A172 (cell line): ENCODE measurements at regions not wholly inside any gene's neighbourhood (a gene's known extent, or its start where the extent isn't known, plus 50 kb on each side); places are given as distances from the start of the nearest gene placed in this dataset.
"Not testable (repeated sequence)": the region's sequence is repeated elsewhere in the genome, so short reads cannot be mapped to it uniquely, and the experiment has no call there.

Source experiments
- DNase-seq: peaks from one replicate; pipeline ENCODE4 v3.0.0-alpha.2; 2015; ENCODE audit warnings: low spot score

DNA sequence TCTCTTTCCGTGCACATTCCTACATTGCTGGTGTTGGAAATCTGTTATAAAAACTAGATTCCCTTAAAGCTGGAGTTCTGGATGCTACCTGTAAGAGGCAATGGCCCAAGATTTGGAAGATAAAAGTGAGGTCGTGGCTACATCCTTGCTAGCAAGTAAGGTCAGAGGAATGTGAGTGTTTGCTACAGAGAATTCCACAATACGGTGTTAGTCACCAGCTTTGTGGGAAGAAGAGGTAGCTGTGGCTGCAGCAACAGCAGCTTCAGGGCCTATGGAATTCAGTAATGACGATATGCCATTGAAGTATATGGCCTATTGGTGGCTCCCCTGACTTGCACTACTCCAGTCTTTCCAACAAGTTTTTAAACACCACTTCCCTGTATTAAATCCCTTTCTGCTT is 227.7 kb upstream of the TMEM260 start:
- DNase-seq, result peak; percentile 38

- no peak for DNase-seq
Measured at GRCh38 chr14:56352999-56353398, 226.6 kb upstream of the TMEM260 start.

GRCh38 chr14:56357428-56357827 is 222.2 kb upstream of the TMEM260 start:
- no peak for DNase-seq

- DNase-seq, result no peak
Measured at GRCh38 chr14:56358275-56358674, 221.3 kb upstream of the TMEM260 start.

GRCh38 chr14:56358851-56359614 is 220.6 kb upstream of the TMEM260 start:
- no peak for DNase-seq

- DNase-seq, result not testable (repeated sequence)
Measured at GRCh38 chr14:56365663-56366062, 213.9 kb upstream of the TMEM260 start.

GRCh38 chr14:56367416-56367815 is 212.2 kb upstream of the TMEM260 start:
- DNase-seq, result no peak

DNA sequence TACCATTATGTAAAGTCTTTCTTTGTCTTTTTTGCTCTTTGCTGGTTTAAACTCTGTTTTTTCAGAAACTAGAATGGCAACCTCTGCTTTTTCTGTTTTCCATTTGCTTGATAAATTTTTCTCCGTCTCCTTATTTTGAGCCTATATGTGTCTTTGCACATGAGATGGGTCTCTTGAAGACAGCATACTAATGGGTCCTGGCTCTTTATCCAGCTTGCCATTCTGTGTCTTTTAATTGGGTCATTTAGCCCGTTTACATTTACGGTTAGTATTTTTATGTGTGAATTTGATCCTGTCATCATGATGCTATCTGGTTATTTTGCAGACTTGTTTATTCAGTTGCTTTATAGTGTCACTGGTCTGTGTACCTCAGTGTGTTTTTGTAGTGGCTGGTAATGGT is 207.9 kb upstream of the TMEM260 start:
- DNase-seq, result no peak

DNA sequence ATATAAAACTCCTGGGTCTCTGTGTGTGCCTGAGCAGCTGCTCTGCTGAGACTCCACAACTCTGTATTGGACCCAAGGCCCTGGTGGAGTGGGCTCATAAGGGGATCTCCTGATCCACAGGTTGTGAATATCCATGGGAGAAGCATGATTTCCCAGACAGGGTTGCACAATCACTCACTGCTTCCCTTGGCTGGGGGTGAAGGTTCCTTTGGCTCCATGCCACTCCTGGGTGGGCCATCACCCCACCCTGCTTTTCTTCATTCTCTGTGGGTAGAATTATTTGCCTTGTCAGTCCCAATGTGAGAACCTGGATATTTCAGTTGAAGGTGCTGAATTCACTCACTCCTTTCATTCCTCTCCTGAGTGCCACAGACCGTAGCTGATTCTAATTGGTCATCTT is 205.2 kb upstream of the TMEM260 start:
- no peak for DNase-seq

DNA sequence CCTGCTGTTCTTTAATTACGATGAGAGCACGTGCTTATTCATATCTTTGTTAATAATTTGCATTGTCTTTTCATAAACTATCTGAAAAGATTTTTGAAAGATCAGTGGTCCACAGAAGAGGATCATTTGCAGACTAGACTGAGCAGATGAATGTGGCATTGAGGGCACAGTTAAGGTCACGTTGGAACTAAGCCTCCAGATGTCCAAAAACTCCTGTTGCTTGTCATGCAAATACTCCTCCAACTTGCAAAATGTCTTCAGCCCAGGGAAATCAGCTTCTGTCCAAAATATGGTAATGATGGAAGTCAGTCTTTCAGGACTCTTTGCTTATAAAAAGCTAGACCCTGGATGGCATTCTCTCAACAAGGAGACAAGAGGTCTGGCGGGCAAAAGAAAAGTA is 201.6 kb upstream of the TMEM260 start:
- DNase-seq, result no peak

- peak; percentile 2 for DNase-seq
Measured at GRCh38 chr14:56378475-56378877, 201.1 kb upstream of the TMEM260 start.

GRCh38 chr14:56379956-56380355 is 199.6 kb upstream of the TMEM260 start:
- no peak for DNase-seq

DNA sequence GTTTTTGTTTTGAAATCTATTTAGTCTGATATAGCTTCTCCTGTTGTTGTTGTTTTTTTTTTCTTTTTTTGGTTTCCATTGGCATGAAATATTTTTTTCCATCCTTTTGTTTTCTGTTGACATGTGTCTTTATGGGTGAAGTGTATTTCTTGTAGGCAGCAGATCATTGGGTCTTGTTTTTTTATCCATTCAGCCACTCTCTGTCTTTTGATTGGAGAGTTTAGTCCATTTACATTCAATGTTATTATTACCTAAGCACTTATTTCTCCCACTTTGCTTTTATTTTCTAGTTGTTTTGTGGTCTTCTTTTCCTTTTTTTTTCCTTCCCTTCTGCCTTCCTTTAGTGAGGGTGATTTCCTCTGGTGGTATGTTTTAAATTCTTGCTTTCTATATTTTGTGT is 193.6 kb upstream of the TMEM260 start:
- DNase-seq, result no peak

DNA sequence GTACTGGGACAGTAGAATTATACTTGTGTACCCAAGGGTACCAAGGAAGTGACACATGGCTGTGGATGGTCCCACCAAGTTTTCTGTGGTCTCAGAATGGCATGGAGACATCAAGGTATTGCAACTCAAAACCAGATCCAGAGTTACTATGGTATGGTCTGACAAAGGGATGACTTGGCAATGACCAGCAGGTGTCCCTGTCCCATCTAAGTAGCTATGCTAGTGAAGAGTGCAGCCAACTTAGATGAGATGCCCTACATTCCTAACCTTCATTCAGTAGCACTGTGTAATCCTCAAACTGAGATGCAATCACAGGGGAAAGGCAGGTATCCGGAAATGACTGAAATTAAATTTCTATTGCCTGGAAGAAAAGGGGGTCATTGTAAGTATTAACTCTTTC is 188.7 kb upstream of the TMEM260 start:
- DNase-seq, result no peak

GRCh38 chr14:56394826-56395530 is 184.6 kb upstream of the TMEM260 start:
- DNase-seq, result no peak

- no peak for DNase-seq
Measured at GRCh38 chr14:56400109-56400825, 179.3 kb upstream of the TMEM260 start.

- no peak for DNase-seq
Measured at GRCh38 chr14:56412468-56413434, 166.8 kb upstream of the TMEM260 start.

- DNase-seq, result no peak
Measured at GRCh38 chr14:56413721-56414120, 165.9 kb upstream of the TMEM260 start.

DNA sequence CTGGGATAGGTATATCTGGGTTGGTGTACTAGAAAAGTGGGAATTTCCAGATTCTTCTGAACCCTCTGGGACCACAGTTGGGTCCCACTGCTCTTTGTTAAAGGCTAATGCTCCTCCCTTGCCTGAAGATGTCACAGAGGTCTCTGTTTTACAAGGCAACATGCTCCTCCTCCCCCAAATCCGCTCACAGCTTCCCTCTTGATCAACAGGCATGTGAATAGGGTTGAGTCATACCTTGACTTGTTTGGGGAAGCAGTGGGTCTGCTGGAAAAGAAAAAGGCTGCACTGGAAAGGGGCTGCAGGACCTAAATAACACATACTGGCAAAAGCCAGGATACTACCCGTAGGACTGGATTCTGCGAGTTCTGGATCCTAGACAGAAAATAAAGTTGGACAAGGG is 165.4 kb upstream of the TMEM260 start:
- DNase-seq, result no peak

GRCh38 chr14:56416213-56416612 is 163.4 kb upstream of the TMEM260 start:
- no peak for DNase-seq

DNA sequence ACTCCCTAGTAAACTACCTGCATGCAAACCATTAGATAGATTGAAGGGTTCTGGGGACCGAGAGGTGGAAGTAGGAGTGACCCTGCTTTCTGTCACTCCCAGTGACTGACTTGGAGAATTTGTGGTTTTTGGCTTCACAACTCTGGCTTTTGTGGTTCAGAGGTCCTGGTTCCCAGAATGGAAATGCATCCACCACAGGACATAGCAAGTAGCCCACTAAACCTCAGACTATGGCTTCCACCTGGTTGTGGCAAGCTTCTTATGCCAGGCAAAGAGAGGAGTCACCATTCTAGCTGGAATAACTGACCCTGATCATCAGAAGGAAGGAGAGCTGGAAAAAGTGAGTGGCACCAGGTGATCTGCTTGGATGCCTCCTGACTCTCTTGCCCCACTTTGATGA is 162.4 kb upstream of the TMEM260 start:
- DNase-seq, result no peak

- no peak for DNase-seq
Measured at GRCh38 chr14:56419750-56420149, 159.8 kb upstream of the TMEM260 start.
